ENCODE measurements at regions not wholly inside any gene's neighbourhood (a gene's known extent, or its start where the extent isn't known, plus 50 kb on each side); places are given as distances from the start of the nearest gene placed in this dataset.

DNA sequence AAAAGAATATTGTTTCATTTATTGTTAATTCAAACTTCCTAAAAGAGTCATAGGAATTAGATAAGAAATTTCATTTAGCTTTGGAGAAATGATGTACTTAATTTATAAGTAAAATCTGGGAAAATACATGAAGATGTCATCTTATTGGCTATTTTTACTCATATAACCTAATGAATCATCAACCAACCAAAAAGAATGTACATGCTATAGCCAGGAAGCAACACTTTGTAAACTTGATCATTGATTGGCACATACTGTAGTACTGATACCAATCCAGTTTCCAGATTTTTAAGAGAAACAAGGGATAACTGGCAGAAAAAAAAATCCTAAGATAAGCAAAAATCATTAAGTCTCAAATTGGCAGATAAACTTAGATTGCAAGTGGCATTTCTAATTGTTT lies 207.9 kb upstream of the CDIN1 start:
- DNase-seq: no peak

DNA sequence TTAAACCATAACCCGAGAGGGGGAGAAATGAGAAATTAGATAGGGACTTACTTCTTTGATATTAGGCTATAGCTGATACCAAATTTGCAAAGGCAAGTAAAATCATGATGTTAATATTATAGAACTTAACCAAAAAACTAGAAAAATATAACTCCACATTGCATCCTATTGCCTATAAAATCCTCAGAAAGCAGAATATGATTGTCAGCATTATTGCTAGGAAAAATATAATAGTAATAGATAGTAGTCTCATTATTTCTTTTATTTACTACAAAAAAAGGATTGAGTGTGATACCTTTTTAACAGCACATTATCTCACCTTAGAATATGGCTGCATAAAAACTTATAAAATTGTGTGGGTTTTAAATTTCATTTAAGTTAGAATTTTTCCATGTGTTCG lies 206.5 kb upstream of the CDIN1 start:
- DNase-seq: no peak

DNA sequence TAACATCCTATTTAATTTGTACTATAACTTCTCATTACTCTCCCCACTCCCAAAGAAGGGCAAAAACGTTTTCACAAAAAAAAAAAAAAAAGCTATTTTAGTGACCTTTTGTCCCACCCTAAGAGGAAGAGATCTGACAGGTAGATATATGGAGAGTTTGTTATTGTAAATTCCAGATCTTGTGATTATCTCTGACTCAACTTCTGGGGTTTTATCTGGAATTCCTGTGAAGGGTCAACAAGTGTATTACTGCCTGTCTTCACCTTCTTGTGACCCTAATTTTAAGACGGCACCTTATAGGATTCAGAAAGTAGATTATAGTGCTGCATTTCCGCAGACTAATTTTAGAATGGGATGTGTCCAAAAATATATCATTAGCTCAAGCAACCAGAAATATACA lies 205.9 kb upstream of the CDIN1 start:
- no peak for DNase-seq

DNA sequence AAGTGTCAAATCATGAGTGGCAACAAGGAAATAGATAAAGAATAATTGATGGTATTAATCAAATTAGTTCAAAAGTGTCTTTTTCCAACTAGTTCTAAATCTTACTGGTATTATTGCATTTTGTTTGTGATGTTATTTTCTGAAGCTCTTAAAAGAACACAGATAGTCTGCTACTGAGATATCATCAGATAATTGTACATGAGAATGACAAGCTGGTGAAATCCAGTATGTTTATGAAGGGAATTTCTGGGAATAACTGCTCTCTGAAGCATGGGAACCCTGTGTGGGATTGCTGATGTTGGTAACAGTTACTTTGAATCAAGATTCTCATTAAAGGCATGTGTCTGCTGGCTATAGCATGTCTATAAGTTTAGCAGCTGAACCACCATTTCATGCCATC lies 190.3 kb upstream of the CDIN1 start:
- no peak for DNase-seq

DNA sequence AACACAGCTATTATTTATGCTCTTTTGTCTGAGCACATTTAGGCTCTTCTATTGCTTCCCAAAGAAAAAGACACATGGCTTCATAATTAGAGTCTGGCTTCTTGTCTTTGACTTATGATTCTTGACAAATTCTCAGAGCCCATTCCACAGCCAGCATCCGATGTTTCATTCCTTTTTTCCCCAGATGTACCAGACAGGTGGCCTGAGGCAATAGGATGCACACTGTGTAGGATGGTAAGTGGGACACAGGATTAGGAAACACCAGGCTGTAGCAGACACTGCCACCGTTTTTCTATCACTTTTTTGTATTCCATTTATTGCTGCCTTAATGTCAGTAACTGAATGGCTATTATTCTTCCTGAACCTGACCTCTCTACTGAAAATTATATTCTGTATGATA lies 188.9 kb upstream of the CDIN1 start:
- DNase-seq: no peak

DNA sequence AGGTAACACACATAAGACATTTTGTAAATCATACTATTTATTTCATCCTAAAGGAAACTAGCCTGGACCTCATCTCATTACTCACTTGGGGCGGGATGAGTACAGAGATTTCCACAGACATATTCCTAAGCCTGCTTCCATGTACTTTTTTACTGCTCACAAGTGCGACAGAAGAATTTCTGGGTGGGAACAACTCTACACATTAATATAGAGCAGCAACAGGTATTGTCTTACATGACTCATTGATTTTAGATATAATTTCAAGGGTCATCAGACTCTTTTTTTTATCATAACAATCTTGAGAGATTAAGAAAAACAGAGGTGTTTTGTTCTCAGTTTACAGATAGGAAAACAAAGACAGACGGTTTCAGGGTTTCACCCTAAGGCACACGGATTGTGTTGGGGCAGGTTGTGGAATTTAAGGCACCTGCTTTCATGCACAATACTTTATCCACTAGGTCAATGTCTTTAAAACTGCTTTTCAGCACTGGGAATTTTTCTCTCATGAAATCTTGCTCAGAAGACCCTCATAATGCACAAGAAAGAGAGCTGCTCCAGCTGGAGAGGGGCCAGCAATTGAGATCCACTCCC lies 186.7 kb upstream of the CDIN1 start:
- no peak for DNase-seq

DNA sequence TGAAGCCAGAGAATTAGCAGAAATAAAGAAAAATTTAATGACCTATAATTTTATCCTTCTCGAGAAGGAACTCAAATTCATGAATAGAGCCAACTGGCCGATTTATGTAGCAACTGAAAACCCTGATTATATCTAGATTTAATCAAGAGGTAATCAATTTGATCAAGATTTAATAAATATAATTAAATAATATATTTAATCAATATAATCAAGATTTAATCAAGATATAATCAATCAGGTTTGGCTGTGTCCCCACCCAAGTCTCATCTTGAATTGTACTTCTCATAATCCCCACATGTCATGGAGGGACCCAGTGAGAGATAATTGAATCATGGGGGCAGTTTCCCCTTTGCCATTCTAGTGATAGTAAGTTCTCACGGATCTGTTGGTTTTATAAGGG lies 181.2 kb upstream of the CDIN1 start:
- DNase-seq: no peak

DNA sequence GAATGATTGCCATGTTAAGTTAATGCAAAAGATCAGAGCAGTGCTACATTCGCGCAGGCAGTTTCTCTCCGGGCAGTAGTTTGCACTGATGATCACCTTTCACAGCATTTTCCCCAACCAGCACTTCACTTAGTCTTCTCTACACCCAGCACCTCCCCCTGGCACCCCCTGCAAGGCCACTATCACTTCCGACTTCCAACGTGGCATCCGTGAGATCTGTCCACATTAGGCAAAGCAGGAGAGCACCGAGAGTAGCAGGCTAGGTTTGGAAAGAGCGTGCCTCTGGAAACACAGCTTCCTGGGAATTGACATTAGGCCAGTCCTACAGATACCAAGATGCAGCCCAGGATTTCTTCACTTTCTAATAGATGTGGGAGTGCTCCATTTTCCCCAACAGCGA lies 180.2 kb upstream of the CDIN1 start:
- DNase-seq: no peak

DNA sequence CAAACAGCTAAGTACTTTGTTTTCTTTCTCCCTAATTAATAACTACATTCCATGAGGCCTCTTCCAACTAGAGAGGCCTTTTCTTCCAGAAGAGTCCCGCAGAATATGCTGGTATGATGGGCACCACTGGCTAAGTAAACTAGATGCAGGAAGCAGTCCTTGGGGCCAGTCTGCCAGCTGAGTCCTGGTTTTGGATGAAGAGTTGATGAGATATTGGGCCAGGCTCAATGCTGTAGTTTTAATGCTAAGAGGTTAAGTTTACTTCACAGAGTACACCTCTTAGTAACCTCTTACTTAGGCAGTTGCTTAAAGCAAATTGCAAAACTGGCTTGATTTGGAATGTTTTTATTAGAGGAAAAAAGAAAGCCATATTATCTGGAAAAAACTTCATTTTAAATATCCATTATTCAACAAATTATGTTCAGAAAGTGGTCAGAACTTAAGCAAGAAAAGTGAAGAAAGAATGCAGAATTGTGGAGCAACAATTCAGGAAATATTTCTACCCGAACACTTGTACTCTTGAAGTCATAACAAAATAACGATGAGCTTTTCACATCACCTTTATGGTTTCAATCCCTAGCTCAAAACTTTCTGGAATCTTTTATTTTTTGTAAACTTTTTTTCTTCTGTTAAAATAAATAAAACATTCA lies 178.4 kb upstream of the CDIN1 start:
- DNase-seq: no peak

DNA sequence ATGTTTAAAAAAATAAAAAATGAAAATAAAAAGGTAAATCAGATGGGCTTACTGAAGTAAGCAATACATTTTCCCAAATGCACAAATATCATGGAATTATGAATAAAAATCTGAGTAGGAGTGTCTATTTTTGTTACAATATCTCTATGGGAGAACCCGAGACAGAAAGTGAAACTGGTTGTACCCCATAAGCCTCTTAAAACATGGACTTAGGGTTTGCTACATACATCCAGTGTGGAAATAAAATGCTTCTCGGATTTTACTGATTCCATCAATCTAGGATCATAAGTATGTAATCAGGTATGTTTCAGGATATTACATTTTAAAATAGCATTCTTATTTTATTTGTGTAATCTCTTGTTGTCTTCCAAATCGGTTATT lies 177.8 kb upstream of the CDIN1 start:
- DNase-seq: no peak

DNA sequence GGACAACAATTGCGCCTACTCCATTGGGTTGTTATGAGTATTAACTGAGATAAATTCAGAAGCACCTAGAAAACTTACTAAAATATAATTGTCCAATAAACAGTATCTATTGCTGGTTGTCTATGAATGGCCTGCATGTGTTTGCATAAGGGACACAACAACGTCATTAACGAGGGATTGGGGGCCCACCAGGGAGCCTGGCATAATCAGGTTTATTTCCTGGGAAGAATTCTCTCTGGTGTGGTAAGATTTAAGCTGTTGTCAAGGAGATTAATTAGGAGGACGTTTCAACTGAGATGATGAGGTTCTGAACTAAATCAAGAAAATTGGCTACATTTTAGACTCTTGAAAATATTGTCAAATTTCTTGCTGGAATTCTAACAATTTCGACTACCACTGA lies 176.1 kb upstream of the CDIN1 start:
- DNase-seq: no peak

DNA sequence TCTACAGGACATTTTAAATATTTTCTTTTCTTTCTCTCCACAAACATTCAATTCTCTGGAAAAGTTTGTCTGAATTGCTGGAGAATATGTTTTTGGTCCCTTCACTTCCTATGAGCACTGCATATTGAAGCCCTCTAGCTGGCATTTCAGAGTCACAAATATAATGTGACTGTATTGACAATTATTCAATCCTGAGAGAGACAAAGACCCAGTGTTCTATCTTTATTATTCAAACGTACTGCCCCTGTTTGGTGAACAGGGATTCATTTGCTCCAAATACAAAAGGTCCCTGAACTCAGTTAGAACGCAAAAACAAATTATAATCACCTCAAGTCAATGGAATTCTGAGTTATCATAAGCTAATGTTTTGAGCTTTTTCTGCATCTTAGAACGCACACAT lies 173.1 kb upstream of the CDIN1 start:
- DNase-seq: no peak

DNA sequence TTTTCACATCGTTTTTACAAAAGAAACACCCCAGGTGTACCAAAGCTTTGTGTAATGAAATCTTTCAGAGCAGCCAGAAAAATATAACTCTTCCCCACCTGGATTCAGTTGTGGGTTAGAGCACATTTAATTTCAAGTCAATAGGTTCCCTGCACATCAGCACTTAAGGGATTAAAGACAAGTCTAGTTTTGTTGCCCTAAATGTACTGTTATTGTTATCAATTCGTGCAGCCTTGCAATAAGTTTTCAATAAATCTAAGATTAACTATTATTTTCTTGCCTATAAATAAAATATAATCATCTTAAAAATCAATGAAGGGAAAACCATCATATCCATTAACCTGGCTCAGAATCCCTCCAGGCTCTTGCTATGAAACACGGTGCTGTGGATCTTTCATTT lies 172.5 kb upstream of the CDIN1 start:
- DNase-seq: no peak

DNA sequence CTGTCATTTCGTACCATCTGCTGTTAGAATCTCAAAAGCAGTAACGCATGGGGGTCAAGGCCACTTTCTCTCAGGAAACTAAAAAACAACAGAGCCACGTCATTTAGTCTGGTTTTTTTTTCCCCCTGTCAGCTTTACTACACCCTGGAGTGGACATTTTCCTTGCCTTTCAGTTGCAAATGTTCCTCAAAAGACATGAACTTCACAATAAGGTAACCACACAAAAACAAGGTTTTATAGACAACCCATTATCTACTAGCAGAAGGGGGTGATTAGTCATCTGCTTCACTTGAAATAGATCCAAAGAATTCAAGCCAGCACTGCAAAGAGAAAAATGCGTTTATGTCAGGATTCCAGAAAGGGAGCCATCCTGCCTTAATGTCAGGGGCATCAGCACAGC lies 171.8 kb upstream of the CDIN1 start:
- DNase-seq: no peak

DNA sequence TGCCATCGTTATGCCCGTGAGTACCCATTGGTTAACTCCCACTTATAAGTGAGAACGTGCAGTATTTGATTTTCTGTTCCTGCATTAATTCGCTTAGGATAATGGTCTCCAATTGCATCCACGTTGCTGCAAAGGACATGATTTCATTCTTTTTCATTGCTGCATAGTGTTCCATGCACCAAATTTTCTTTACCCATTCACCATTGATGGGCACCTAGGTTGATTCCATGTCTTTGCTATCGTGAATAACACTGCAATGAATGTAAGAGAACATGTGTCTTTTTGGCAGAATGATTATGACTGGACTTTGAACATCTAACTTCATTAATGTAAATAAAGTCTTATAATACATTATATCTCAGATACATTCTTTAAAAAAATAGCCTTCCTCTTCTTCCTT lies 169.6 kb upstream of the CDIN1 start:
- no peak for DNase-seq

DNA sequence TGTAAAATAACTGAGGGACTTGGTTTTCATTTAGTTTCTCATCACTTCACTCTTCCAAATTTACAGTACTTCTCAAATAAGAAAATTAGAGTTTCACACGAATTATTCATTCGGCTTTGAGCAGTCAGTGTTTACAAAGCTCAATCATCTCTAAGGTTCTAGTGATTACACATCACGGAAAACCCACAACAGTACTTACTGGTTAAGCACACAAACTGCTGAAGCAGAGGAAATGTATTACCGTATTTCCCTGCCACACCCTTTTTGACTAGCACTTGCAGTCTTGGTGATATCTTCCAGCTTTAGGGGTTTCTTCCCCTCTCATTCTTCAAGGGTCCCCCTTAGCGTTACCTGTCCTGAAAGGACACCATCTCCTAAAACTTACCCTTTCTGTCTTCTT lies 164.8 kb upstream of the CDIN1 start:
- DNase-seq: no peak

DNA sequence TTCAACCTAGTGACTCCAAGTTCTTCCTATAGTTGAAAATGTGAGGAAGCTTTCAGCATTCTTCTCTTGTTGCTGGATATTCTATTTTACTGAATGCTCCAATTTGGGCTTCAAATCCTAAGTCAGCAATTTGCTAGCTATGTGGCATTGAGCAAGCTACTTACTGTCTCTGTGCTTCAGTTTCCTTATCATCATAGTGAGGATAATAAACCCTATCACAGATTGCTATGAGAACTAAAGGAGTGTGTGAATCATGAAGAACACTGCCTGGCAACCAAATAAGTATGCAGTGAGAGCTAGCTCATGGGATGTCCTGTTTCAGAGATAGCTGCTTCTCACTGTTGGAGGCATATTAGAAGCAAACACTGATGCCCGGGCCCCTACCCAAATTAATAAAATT lies 163.8 kb upstream of the CDIN1 start:
- no peak for DNase-seq

DNA sequence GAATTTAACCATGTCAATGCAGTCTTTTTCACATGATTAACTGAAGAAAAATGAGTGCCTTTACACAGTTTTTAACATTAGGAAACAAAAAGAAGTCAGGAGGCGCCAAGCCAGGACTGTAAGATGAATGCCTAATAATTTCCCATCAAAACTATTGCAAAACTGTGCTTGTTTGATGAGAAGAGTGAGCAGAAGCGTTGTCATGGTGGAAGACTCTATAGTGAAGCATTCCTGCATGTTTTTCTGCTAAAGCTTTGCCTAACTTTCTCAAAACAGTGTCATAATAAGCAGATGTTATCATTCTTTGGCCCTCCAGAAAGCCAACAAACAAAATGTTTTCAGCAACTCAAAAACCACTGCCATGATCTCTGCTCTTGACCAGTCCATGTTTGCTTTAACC lies 156.8 kb upstream of the CDIN1 start:
- no peak for DNase-seq

DNA sequence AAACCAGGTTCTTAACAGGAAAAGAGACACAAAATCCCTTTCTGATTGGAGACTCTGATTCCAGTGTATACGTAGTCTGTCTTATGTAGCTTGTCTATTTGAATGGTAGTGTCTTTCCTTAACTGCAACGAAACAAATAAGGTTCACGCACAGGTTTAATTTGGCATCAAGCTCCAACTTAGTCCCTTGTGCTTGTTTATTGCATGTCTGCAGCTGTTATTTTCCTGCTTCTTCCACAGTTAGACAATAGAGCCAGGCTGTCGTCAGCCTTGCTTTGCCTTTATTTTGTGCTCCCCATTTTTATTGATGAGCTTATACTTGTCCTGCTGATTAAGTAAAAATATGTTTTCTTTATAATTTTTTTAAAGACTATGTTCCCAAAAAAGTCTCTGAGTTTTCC lies 152.7 kb upstream of the CDIN1 start:
- DNase-seq: no peak

DNA sequence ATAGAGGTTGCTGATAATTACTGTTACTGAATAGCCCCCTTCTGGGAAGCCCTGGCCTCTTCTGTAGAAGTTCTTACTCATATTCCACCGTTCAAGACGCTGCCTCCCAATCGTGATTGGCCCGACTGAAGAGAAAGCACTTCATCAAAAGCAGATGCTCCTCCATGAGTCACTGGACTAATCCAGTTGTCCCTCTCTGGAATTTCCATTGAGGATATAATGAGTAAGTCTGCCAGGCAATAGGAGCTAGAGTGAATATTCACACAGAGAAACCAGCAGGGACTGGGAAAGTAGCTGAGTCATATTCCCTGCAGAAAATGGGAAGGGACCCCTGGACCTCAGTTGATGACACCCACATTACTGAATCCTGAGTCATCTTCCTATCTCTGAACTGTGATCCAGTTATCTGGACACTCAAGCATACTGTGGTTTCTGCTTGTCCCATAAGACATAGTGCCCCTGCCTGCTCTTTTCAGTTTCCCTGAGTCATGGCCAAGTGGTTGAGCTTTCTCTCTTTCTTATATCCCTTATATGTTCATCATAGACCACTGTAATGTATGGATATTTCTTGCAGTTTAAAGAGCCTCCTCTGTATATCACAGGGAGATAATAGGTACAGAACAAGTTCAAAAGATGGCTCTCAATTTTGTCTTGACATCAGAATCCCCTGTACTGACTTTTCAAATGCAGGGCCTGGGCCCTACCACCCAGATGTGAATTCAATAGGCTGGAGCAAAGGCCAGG lies 151.2 kb upstream of the CDIN1 start:
- no peak for DNase-seq

DNA sequence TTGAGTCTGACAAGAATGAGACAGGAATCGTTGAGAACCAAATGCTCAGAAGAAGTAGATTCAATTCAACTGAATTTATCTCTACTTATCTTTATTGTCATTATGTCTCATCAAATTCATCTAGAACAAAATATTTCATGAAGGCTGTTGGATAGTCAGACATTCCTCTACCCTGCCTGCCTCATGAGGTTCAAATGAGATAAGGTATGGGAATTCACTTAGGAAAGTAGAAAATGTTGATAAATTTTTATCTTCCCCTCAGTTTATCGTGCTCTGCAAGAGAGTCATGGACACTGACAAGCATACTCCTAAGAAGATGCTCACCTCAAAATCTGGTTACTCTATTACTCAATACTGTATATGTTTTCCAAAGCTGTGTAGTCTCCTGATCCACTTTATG lies 149.7 kb upstream of the CDIN1 start:
- no peak for DNase-seq

DNA sequence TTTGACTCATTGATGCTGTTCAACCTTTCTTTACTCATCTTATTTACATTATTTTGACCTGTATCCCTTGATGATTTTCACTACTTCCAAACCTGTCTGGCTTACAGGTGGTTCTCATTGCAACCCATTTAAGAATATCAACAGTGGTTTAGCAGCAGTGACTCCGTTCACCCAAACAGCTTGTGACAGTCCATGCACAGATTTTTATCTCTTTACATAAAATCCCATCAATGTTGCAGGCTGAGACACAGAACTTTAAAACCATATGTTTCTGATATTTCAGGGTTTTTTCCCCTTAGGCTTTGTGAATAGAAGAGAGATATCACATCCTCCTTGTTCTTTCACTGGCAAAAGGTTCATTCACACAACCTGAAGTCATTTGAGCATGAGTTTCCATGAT lies 149.1 kb upstream of the CDIN1 start:
- no peak for DNase-seq

DNA sequence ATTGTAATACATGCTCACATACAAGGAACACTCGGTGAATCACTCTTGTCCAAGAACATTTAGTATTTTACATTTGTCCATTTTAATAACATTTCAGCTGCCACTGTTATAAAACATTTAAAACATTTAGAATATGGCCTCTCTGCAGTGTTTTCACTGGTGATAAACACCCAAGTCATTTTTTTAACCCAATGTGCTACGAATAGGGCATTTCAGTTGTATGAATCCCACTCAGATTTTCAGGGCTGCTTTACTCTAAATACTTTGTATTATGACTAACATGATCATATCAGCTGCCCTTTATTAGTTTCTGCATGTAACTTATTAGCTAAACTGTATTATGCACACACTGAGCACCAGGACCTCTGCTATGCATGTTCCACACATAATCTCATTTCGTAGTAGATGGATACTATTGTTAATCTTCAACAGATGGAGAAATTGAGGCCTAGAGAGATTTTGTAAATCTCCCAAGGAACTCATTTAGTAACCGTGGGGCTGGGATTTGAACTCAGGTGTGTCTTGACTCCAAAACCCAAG lies 148.6 kb upstream of the CDIN1 start:
- DNase-seq: no peak

DNA sequence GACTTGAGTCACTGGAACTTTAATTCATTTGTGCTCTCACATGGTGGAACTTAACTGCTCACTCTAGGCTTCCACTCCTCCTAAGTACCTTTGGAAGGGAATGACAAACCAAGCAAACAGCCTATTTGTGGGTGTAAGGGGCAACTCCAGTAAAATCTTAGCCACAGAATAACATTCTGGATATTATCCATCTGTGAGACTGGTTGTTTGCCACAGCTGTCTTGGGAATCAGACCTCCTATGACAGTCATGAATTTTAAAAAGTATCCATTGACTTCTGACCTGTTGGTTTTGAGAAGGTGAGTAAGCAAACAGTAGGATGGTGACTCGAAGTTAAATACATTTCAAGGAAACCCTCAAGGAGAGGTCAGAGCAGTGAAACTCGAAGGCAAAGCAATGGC lies 147.3 kb upstream of the CDIN1 start:
- DNase-seq: no peak

DNA sequence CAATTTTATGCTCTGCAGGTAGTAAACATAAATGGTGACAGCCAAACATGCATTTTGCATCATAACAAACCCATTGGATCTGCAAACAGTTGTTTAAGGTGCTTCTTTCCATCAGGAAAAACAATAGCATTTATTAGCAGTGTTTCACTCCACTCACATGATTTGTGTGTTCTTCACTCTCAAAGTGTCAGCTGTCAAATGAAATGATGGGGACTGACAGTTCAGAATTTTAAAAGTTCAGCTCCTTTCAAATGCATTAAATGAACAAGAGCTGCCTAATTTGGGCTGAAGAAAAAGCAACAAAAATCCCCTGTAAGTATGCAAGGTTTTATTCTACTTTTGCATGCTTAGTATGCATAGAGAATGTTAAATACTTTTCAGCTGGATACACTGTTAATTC lies 145.2 kb upstream of the CDIN1 start:
- DNase-seq: no peak
